ENCODE measurements at regions not wholly inside any gene's neighbourhood (a gene's known extent, or its start where the extent isn't known, plus 50 kb on each side); places are given as distances from the start of the nearest gene placed in this dataset.

GRCh38 chr1:143661418-143662101, 310.2 kb downstream of the FAM72C start:
- ChIA-PET RAD21 (ENCODE audit: low non-redundant PET in 1 of 2, low total read pairs in 2 of 2, uncharacterized antibody in 2 of 2, unreplicated experiment in 2 of 2) (no interaction called here), CTCF (no interaction called here), POLR2A (no interaction called here)
- no peak overlapping the region for H3K4me3 ChIP-seq (replicated peaks in 1 of 2; ENCODE audit: low read depth in 1 of 2, low read length in 2 of 2)
- ATAC-seq (no peak), DNase-seq (ENCODE audit: low read depth, low spot score) (no peak)
- H3K9ac ChIP-seq (ENCODE audit: low read length), result no peak overlapping the region
- BruUV-seq (replicated peaks), result no TSS peak
- H3K79me2 ChIP-seq (ENCODE audit: insufficient read depth, low read length), result no peaks in the 10 kb centered on the region
- no peak for TF ChIP-seq EZH2 (IDR thresholded peaks at IDR 0.05)
- TF ChIP-seq ZFX (IDR thresholded peaks at IDR 0.05), result no peak
- TF ChIP-seq REST (IDR thresholded peaks at IDR 0.05; ENCODE audit: low read depth), result no peak
- TF ChIP-seq POLR2AphosphoS5 (IDR thresholded peaks at IDR 0.05; ENCODE audit: low read depth, low read length), result no peak
- no peak for TF ChIP-seq JUND (IDR thresholded peaks at IDR 0.05)
- no peak for TF ChIP-seq RAD21 (IDR thresholded peaks at IDR 0.05; ENCODE audit: low read depth)
- TF ChIP-seq ELF1 (IDR thresholded peaks at IDR 0.05; ENCODE audit: borderline replicate concordance, low read depth), result no peak
- TF ChIP-seq CTCF (IDR thresholded peaks at IDR 0.05 in 2 of 3, conservative IDR thresholded peaks at IDR 0.05 in 1 of 3; ENCODE audit: borderline replicate concordance in 1 of 3, insufficient read depth in 1 of 3, low read depth in 2 of 3, low read length in 2 of 3), result no peak
- no peak for TF ChIP-seq SP1 (IDR thresholded peaks at IDR 0.05; ENCODE audit: low read depth)
- TF ChIP-seq SRF (IDR thresholded peaks at IDR 0.05; ENCODE audit: low read depth), result no peak
- TF ChIP-seq YY1 (IDR thresholded peaks at IDR 0.05; ENCODE audit: extremely low read depth, insufficient replicate concordance, low read depth, low read length), result no peak
- no peak for TF ChIP-seq ZNF274 (IDR thresholded peaks at IDR 0.05; ENCODE audit: low read depth, low read length)
- no peak for TF ChIP-seq ATF3 (IDR thresholded peaks at IDR 0.05)
- no peak overlapping the region for H3K27ac ChIP-seq (ENCODE audit: low read depth, low read length)
- intact Hi-C loops (cut with micrococcal nuclease), result no loop called here
- no peaks in the 10 kb centered on the region for H3K36me3 ChIP-seq (ENCODE audit: control insufficient read depth in 1 of 2, insufficient read depth in 2 of 2, low read length in 2 of 2)
- H2AFZ ChIP-seq (ENCODE audit: low read depth, low read length, poor library complexity, severe bottlenecking), result no peak overlapping the region
- no peaks in the 10 kb centered on the region for H3K4me1 ChIP-seq (ENCODE audit: control insufficient read depth in 1 of 2, insufficient read depth in 2 of 2, low read length in 2 of 2)
- no peak overlapping the region for H3K4me2 ChIP-seq (ENCODE audit: low read length)
- H4K20me1 ChIP-seq (ENCODE audit: insufficient read depth), result no peaks in the 10 kb centered on the region
- H3K27me3 ChIP-seq (ENCODE audit: insufficient read depth, low read length), result peaks cover 15% of the 10 kb centered on the region; the same call in 1 of the 2 replicates
- H3K9me2 ChIP-seq (ENCODE audit: insufficient read depth), result no peaks in the 10 kb centered on the region
- H3K9me3 ChIP-seq (ENCODE audit: control insufficient read depth in 1 of 2, insufficient read depth in 1 of 2, low read depth in 1 of 2, low read length in 2 of 2), result no peaks in the 10 kb centered on the region

Measured in HCT116 (cell line).